ENCODE measurements at regions not wholly inside any gene's neighbourhood (a gene's known extent, or its start where the extent isn't known, plus 50 kb on each side); places are given as distances from the start of the nearest gene placed in this dataset.

DNA sequence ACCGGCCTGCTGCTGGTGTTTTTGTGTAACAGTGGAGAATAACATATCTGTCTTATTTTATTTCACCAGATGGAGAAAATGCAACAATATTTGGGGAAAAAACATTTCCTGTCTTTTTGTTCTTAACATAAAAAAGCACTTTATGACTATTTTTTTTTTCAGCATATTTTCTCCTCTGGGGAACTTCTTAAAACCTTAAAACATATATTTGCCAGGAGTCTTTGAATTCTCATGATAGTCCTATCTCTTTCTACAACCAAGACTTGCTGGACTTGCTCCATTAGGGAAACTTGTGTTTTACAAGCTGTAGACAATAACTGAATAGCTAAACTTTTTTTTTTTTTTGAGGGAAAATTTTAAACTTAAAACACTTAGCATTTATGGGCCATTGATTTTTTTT, 98.6 kb upstream of the PRDM1 start:
- ATAC-seq (ENCODE audit: low read depth) (no peak), DNase-seq (no peak)
- Mint-ChIP-seq H3K27me3 (peaks cover 61% of the 10 kb centered on the region), H3K9me3 (ENCODE audit: insufficient read depth) (no peaks in the 10 kb centered on the region), H3K4me1 (peaks cover 13% of the 10 kb centered on the region), H3K4me3 (no peak overlapping the region), H3K27ac (no peak overlapping the region)
- ChIA-PET POLR2A (interaction anchor here (0.6 to 0.7 kb wide), 2 partner anchors 10 to 154 kb away, joined by 3 read pairs; no protein-coding TSS in a partner anchor), CTCF (no interaction called here)
- WGBS (ENCODE audit: insufficient coverage), result no CpG with 5 or more reads among the region's 1 CpG
- intact Hi-C loops (cut with micrococcal nuclease), result no loop called here
- Histone ChIP-seq H3K4me2 (replicated peaks; ENCODE audit: low read depth, low read length, poor library complexity, severe bottlenecking) (no peak overlapping the region), H3K79me2 (ENCODE audit: control insufficient read depth, insufficient read depth, low read length) (no peaks in the 10 kb centered on the region), H4K20me1 (ENCODE audit: control insufficient read depth, insufficient read depth, low read length, poor library complexity, severe bottlenecking) (no peaks in the 10 kb centered on the region), H3K36me3 (replicated peaks in 1 of 2; ENCODE audit: control extremely low read depth in 1 of 2, control insufficient read depth in 1 of 2, extremely low read depth in 1 of 2, insufficient read depth in 2 of 2, low read length in 1 of 2) (no peaks in the 10 kb centered on the region), H3K9ac (ENCODE audit: low read length) (no peak overlapping the region), H3K4me1 (ENCODE audit: control insufficient read depth in 2 of 2, insufficient read depth in 2 of 2, low read length in 2 of 2) (peaks cover 17 to 18% of the 10 kb centered on the region in 2 donors), H3K4me3 (ENCODE audit: control extremely low read depth in 1 of 5, extremely low read depth in 1 of 5, insufficient read depth in 1 of 5, low read depth in 2 of 5, low read length in 4 of 5) (no peak overlapping the region), H3K27ac (ENCODE audit: low read length in 2 of 2) (no peak overlapping the region), H3K9me3 (ENCODE audit: control extremely low read depth in 1 of 3, control insufficient read depth in 2 of 3, insufficient read depth in 1 of 3, low read length in 2 of 3) (peaks cover 0 to 14% (median 0%) of the 10 kb centered on the region in 3 donors), H2AFZ (ENCODE audit: insufficient read depth, low read depth, low read length, poor library complexity, severe bottlenecking) (no peak overlapping the region), H3K27me3 (replicated peaks in 1 of 4; ENCODE audit: control extremely low read depth in 1 of 4, control insufficient read depth in 3 of 4, insufficient read depth in 4 of 4, low read length in 3 of 4) (peaks cover 0 to 41% (median 29%) of the 10 kb centered on the region in 4 experiments)
- TF ChIP-seq EZH2 (IDR thresholded peaks at IDR 0.05; ENCODE audit: borderline replicate concordance, insufficient read depth, low read depth, low read length, poor library complexity, severe bottlenecking), result no peak
- TF ChIP-seq, protein P1, sequence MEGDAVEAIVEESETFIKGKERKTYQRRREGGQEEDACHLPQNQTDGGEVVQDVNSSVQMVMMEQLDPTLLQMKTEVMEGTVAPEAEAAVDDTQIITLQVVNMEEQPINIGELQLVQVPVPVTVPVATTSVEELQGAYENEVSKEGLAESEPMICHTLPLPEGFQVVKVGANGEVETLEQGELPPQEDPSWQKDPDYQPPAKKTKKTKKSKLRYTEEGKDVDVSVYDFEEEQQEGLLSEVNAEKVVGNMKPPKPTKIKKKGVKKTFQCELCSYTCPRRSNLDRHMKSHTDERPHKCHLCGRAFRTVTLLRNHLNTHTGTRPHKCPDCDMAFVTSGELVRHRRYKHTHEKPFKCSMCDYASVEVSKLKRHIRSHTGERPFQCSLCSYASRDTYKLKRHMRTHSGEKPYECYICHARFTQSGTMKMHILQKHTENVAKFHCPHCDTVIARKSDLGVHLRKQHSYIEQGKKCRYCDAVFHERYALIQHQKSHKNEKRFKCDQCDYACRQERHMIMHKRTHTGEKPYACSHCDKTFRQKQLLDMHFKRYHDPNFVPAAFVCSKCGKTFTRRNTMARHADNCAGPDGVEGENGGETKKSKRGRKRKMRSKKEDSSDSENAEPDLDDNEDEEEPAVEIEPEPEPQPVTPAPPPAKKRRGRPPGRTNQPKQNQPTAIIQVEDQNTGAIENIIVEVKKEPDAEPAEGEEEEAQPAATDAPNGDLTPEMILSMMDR (IDR thresholded peaks at IDR 0.05), result no peak

DNA sequence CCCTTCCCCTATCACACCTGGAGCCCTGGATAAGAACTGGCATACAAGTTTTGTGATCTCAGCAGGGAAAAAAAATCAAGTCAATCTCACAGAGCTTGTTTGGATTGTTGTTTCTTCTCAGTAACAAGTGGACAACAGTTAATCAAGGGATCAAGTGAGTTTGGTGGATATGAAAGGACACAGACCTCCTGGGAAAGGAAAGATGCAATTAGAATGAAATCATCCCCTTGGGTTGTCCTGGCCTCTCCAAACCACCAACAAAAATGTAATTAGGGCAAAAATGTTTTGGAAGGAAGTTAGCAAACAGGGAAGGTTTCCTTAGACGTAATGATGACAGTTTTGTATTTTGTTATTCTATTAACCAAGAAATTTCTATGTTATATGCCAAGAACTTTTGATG, 99.1 kb upstream of the PRDM1 start:
- no peak overlapping the region for H3K27ac ChIP-seq (ENCODE audit: low read length in 2 of 2)
- Mint-ChIP-seq H3K27me3 (peaks cover 63% of the 10 kb centered on the region), H3K4me3 (no peak overlapping the region), H3K4me1 (peaks cover 15% of the 10 kb centered on the region), H3K27ac (no peak overlapping the region), H3K9me3 (ENCODE audit: insufficient read depth) (no peaks in the 10 kb centered on the region)
- no peak overlapping the region for H3K9ac ChIP-seq (ENCODE audit: low read length)
- DNase-seq (no peak), ATAC-seq (ENCODE audit: low read depth) (no peak)
- H3K79me2 ChIP-seq (ENCODE audit: control insufficient read depth, insufficient read depth, low read length), result no peaks in the 10 kb centered on the region
- TF ChIP-seq, protein P1 (IDR thresholded peaks at IDR 0.05), result no peak
- no peak for TF ChIP-seq EZH2 (IDR thresholded peaks at IDR 0.05; ENCODE audit: borderline replicate concordance, insufficient read depth, low read depth, low read length, poor library complexity, severe bottlenecking)
- H3K27me3 ChIP-seq (replicated peaks in 1 of 4; ENCODE audit: control extremely low read depth in 1 of 4, control insufficient read depth in 3 of 4, insufficient read depth in 4 of 4, low read length in 3 of 4), result peaks cover 0 to 46% (median 32%) of the 10 kb centered on the region in 4 experiments
- peaks cover 0 to 15% (median 0%) of the 10 kb centered on the region in 3 donors for H3K9me3 ChIP-seq (ENCODE audit: control extremely low read depth in 1 of 3, control insufficient read depth in 2 of 3, insufficient read depth in 1 of 3, low read length in 2 of 3)
- ChIA-PET CTCF (interaction anchor here (0.6 kb wide), 1 partner anchor 1153 kb away, joined by 3 read pairs; no protein-coding TSS in a partner anchor), POLR2A (interaction anchor here (0.6 to 0.7 kb wide), 2 partner anchors 10 to 154 kb away, joined by 3 read pairs; no protein-coding TSS in a partner anchor)
- H3K4me1 ChIP-seq (ENCODE audit: control insufficient read depth in 2 of 2, insufficient read depth in 2 of 2, low read length in 2 of 2), result peaks cover 17 to 18% of the 10 kb centered on the region in 2 donors
- H2AFZ ChIP-seq (ENCODE audit: insufficient read depth, low read depth, low read length, poor library complexity, severe bottlenecking), result no peak overlapping the region
- H3K4me3 ChIP-seq (ENCODE audit: control extremely low read depth in 1 of 5, extremely low read depth in 1 of 5, insufficient read depth in 1 of 5, low read depth in 2 of 5, low read length in 4 of 5), result no peak overlapping the region
- H4K20me1 ChIP-seq (ENCODE audit: control insufficient read depth, insufficient read depth, low read length, poor library complexity, severe bottlenecking), result no peaks in the 10 kb centered on the region
- no peaks in the 10 kb centered on the region for H3K36me3 ChIP-seq (replicated peaks in 1 of 2; ENCODE audit: control extremely low read depth in 1 of 2, control insufficient read depth in 1 of 2, extremely low read depth in 1 of 2, insufficient read depth in 2 of 2, low read length in 1 of 2)
- H3K4me2 ChIP-seq (replicated peaks; ENCODE audit: low read depth, low read length, poor library complexity, severe bottlenecking), result no peak overlapping the region
- intact Hi-C loops (cut with micrococcal nuclease), result no loop called here
- WGBS (ENCODE audit: insufficient coverage), result no CpG with 5 or more reads among the region's 1 CpG
